Keratinocyte (primary cell): ENCODE measurements at regions not wholly inside any gene's neighbourhood (a gene's known extent, or its start where the extent isn't known, plus 50 kb on each side); places are given as distances from the start of the nearest gene placed in this dataset.

Experiments used
- DNase-seq: peaks from one replicate; pipeline ENCODE4 v3.0.0-alpha.2; 2011; ENCODE audit warnings: low read depth, missing footprints, low spot score
- FAIRE-seq: peaks from 2 replicates; lab custom pipeline; 2011; peaks lifted over from hg19 to GRCh38; lab: Jason Lieb, UNC
- H2AFZ ChIP-seq: 2 replicates; pipeline ENCODE4 v1.6.0; 2012; ENCODE audit warnings: low read length, control low read depth, inconsistent platforms; ENCODE audit not compliant: control insufficient read depth
- H3K27ac ChIP-seq: 2 replicates; pipeline ENCODE4 v1.5.1; 2011; ENCODE audit warnings: low read length; ENCODE audit not compliant: control insufficient read depth, insufficient read depth
- H3K27me3 ChIP-seq: 3 replicates; pipeline ENCODE4 v1.6.0; 2011; ENCODE audit warnings: low read length; ENCODE audit not compliant: control insufficient read depth, insufficient read depth; ENCODE audit errors: extremely low read depth
- H3K36me3 ChIP-seq, 2 experiments: 2 replicates in 1 of 2; 3 replicates in 1 of 2; pipeline ENCODE4 v1.5.1; 2011; ENCODE audit warnings: low read length in 2 of 2, mild to moderate bottlenecking in 1 of 2; ENCODE audit not compliant: control insufficient read depth in 2 of 2, insufficient read depth in 2 of 2; ENCODE audit errors: extremely low read depth in 1 of 2
- H3K4me1 ChIP-seq: 3 replicates; pipeline ENCODE4 v1.5.1; 2011; ENCODE audit warnings: low read length; ENCODE audit not compliant: control insufficient read depth, insufficient read depth; ENCODE audit errors: extremely low read depth
- H3K4me2 ChIP-seq: 3 replicates; pipeline ENCODE4 v1.6.0; 2011; ENCODE audit warnings: low read depth, low read length; ENCODE audit not compliant: control insufficient read depth, insufficient read depth; ENCODE audit errors: extremely low read depth
- H3K4me3 ChIP-seq, 3 experiments: fragments of 200-600 bp in 1 of 3; sonication (generic) in 1 of 3; 2 replicates in 2 of 3; 3 replicates in 1 of 3; pipeline ENCODE4 v1.5.1; 2011 to 2016; ENCODE audit warnings: low read length in 3 of 3, mild to moderate bottlenecking in 3 of 3, control low read depth in 2 of 3, inconsistent platforms in 1 of 3, low read depth in 1 of 3, mixed read lengths in 1 of 3, mixed run types in 1 of 3, moderate library complexity in 1 of 3; ENCODE audit not compliant: control insufficient read depth in 2 of 3, insufficient read depth in 2 of 3; ENCODE audit errors: extremely low read depth in 1 of 3
- H3K79me2 ChIP-seq: 2 replicates; pipeline ENCODE4 v1.6.0; 2012; ENCODE audit warnings: low read length; ENCODE audit not compliant: control insufficient read depth, insufficient read depth
- H3K9ac ChIP-seq: 3 replicates; pipeline ENCODE4 v1.6.0; 2011; ENCODE audit warnings: low read length; ENCODE audit not compliant: control insufficient read depth, insufficient read depth; ENCODE audit errors: extremely low read depth
- H3K9me1 ChIP-seq: 3 replicates; pipeline ENCODE4 v1.6.0; 2011; ENCODE audit warnings: low read length; ENCODE audit not compliant: control insufficient read depth, insufficient read depth; ENCODE audit errors: extremely low read depth
- H3K9me3 ChIP-seq: 2 replicates; pipeline ENCODE4 v1.5.1; 2012; ENCODE audit warnings: low read depth, low read length; ENCODE audit not compliant: control insufficient read depth
- H4K20me1 ChIP-seq: 3 replicates; pipeline ENCODE4 v1.6.0; 2011; ENCODE audit warnings: low read length; ENCODE audit not compliant: control insufficient read depth, insufficient read depth; ENCODE audit errors: extremely low read depth
- EZH2 ChIP-seq: IDR thresholded peaks from one replicate; pipeline ENCODE4 v1.6.1; 2012; ENCODE audit warnings: inconsistent platforms, mild to moderate bottlenecking, low read length, moderate library complexity
- dilution Hi-C: fragments of 300-500 bp; cut with MboI; formaldehyde crosslinking; loops from one replicate; pipeline ENCODE4 v1.7.0; 2020; ENCODE audit warnings: low sequenced_read_pairs; ENCODE audit not compliant: extremely low pct_ligation_motif_present
- TF ChIP-seq, protein P1 (sequence below), 3 experiments: IDR thresholded peaks in 1 of 3; conservative IDR thresholded peaks in 1 of 3; optimal IDR thresholded peaks in 1 of 3; 2 replicates in 2 of 3; 3 replicates in 1 of 3; pipeline versions ENCODE3 to v1.5.1; 2011; ENCODE audit warnings: low read length in 3 of 3, mild to moderate bottlenecking in 3 of 3, moderate library complexity in 2 of 3, control low read depth in 1 of 3, inconsistent platforms in 1 of 3; ENCODE audit not compliant: insufficient read depth in 2 of 3; ENCODE audit errors: extremely low read depth in 1 of 3

DNA sequence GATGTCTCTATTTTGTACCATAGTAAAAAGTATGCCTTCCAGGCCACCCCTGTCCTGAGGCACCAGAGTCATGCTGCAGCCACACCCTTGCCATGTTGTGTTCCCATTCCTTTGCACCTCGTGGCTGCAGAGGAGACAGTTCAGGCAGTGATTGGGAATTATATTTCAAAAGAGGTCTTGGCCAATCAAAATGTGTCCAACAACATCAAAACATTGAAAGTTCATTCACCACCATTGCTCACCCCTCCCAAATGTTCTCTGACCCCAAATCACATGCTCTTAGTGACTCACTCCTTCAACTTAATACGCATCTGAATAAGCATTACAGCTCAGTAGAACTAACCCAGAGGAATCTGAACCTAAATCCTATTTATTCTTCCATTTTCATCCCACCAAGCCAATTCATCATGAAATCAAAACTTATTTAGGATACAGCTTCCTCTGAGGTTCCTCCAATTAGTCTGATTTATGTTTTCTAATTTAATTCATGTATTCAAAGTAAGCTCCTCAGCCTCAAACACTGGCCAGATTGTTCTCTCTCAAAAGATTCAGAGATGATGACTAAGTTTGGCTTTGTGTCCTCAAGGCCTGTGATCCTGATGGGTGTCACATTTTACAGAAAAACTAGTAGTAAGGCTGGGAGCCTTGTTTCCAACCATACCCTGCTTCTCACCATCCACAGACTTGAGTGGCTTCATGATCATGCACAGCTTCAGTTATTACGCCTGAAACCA is 323.2 kb upstream of the INTU start:
- FAIRE-seq, result no peak
- Histone ChIP-seq H3K4me3 (no peak overlapping the region), H3K9ac (no peak overlapping the region), H3K27me3 (no peaks in the 10 kb centered on the region), H4K20me1 (no peaks in the 10 kb centered on the region), H2AFZ (no peak overlapping the region), H3K36me3 (no peaks in the 10 kb centered on the region), H3K27ac (no peak overlapping the region), H3K79me2 (no peaks in the 10 kb centered on the region), H3K9me3 (no peaks in the 10 kb centered on the region), H3K9me1 (no peaks in the 10 kb centered on the region), H3K4me2 (no peak overlapping the region), H3K4me1 (no peaks in the 10 kb centered on the region)
- no peak for TF ChIP-seq EZH2
- TF ChIP-seq, protein P1, sequence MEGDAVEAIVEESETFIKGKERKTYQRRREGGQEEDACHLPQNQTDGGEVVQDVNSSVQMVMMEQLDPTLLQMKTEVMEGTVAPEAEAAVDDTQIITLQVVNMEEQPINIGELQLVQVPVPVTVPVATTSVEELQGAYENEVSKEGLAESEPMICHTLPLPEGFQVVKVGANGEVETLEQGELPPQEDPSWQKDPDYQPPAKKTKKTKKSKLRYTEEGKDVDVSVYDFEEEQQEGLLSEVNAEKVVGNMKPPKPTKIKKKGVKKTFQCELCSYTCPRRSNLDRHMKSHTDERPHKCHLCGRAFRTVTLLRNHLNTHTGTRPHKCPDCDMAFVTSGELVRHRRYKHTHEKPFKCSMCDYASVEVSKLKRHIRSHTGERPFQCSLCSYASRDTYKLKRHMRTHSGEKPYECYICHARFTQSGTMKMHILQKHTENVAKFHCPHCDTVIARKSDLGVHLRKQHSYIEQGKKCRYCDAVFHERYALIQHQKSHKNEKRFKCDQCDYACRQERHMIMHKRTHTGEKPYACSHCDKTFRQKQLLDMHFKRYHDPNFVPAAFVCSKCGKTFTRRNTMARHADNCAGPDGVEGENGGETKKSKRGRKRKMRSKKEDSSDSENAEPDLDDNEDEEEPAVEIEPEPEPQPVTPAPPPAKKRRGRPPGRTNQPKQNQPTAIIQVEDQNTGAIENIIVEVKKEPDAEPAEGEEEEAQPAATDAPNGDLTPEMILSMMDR (optimal IDR thresholded peaks at IDR 0.05 in 1 of 3, IDR thresholded peaks at IDR 0.05 in 1 of 3, conservative IDR thresholded peaks at IDR 0.05 in 1 of 3; ENCODE audit: extremely low read depth in 1 of 3, insufficient read depth in 2 of 3, low read length in 3 of 3), result no peak
- dilution Hi-C loops, result no loop called here
- no peak for DNase-seq

DNA sequence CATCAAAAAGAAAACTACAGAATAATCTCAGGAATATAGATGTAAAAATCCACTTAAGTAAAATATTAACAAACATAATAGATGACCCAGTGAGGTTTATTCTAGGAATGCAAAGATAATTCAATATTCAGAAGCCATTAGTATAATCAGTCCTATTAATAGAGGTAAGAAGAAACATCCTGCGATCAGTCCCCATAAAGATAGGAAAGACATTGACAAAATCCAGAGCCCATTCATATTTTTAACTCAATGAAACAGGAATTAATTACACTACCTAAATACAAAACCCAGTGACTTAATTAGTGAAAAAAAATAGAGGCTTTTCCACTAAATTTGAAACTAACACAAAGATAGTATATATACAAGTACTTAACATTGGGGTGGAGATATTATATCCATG is 321.4 kb upstream of the INTU start:
- no peak overlapping the region for H2AFZ ChIP-seq
- H3K36me3 ChIP-seq, result no peaks in the 10 kb centered on the region
- H3K4me3 ChIP-seq, result no peak overlapping the region
- H4K20me1 ChIP-seq, result no peaks in the 10 kb centered on the region
- H3K4me1 ChIP-seq, result no peaks in the 10 kb centered on the region
- no peaks in the 10 kb centered on the region for H3K9me1 ChIP-seq
- no peak overlapping the region for H3K27ac ChIP-seq
- no peaks in the 10 kb centered on the region for H3K27me3 ChIP-seq
- dilution Hi-C loops, result no loop called here
- no peaks in the 10 kb centered on the region for H3K79me2 ChIP-seq
- no peak overlapping the region for H3K4me2 ChIP-seq
- TF ChIP-seq, protein P1 (optimal IDR thresholded peaks at IDR 0.05 in 1 of 3, IDR thresholded peaks at IDR 0.05 in 1 of 3, conservative IDR thresholded peaks at IDR 0.05 in 1 of 3; ENCODE audit: extremely low read depth in 1 of 3, insufficient read depth in 2 of 3, low read length in 3 of 3), result no peak
- no peak for TF ChIP-seq EZH2
- no peaks in the 10 kb centered on the region for H3K9me3 ChIP-seq
- DNase-seq (no peak), FAIRE-seq (no peak)
- no peak overlapping the region for H3K9ac ChIP-seq
